H1 (cell line): ENCODE measurements at regions not wholly inside any gene's neighbourhood (a gene's known extent, or its start where the extent isn't known, plus 50 kb on each side); places are given as distances from the start of the nearest gene placed in this dataset.

Experiments used
- TF ChIP-seq, protein P1 (sequence below): fragments of 300-600 bp; sonication (generic); IDR thresholded peaks from 2 replicates; pipeline ENCODE4 v1.7.1; 2012; ENCODE audit warnings: low read length, moderate library complexity, mild to moderate bottlenecking, inconsistent platforms; ENCODE audit not compliant: insufficient replicate concordance

DNA sequence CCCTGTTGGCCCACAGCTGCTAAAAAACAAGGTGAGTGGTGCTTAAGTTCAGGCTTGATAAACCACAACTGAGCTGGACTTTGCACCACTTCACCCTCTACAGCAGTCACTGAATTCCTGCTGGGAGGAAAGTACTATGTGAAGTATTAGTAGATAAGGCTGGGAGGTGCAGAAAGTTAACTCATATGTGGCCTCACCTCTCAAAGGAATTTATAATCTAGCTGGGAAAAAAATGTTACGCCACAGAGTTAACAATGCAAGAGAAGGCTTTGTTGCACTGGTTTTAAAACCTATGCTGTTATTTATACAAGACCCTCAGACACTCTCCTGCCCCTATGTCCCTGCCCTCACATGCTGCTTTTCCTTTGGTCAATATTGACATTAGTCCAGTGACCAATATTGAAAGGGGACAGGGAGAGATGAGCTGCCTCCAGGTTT is 60.9 kb downstream of the LIG4 start (continued):
- TF ChIP-seq, protein P1, sequence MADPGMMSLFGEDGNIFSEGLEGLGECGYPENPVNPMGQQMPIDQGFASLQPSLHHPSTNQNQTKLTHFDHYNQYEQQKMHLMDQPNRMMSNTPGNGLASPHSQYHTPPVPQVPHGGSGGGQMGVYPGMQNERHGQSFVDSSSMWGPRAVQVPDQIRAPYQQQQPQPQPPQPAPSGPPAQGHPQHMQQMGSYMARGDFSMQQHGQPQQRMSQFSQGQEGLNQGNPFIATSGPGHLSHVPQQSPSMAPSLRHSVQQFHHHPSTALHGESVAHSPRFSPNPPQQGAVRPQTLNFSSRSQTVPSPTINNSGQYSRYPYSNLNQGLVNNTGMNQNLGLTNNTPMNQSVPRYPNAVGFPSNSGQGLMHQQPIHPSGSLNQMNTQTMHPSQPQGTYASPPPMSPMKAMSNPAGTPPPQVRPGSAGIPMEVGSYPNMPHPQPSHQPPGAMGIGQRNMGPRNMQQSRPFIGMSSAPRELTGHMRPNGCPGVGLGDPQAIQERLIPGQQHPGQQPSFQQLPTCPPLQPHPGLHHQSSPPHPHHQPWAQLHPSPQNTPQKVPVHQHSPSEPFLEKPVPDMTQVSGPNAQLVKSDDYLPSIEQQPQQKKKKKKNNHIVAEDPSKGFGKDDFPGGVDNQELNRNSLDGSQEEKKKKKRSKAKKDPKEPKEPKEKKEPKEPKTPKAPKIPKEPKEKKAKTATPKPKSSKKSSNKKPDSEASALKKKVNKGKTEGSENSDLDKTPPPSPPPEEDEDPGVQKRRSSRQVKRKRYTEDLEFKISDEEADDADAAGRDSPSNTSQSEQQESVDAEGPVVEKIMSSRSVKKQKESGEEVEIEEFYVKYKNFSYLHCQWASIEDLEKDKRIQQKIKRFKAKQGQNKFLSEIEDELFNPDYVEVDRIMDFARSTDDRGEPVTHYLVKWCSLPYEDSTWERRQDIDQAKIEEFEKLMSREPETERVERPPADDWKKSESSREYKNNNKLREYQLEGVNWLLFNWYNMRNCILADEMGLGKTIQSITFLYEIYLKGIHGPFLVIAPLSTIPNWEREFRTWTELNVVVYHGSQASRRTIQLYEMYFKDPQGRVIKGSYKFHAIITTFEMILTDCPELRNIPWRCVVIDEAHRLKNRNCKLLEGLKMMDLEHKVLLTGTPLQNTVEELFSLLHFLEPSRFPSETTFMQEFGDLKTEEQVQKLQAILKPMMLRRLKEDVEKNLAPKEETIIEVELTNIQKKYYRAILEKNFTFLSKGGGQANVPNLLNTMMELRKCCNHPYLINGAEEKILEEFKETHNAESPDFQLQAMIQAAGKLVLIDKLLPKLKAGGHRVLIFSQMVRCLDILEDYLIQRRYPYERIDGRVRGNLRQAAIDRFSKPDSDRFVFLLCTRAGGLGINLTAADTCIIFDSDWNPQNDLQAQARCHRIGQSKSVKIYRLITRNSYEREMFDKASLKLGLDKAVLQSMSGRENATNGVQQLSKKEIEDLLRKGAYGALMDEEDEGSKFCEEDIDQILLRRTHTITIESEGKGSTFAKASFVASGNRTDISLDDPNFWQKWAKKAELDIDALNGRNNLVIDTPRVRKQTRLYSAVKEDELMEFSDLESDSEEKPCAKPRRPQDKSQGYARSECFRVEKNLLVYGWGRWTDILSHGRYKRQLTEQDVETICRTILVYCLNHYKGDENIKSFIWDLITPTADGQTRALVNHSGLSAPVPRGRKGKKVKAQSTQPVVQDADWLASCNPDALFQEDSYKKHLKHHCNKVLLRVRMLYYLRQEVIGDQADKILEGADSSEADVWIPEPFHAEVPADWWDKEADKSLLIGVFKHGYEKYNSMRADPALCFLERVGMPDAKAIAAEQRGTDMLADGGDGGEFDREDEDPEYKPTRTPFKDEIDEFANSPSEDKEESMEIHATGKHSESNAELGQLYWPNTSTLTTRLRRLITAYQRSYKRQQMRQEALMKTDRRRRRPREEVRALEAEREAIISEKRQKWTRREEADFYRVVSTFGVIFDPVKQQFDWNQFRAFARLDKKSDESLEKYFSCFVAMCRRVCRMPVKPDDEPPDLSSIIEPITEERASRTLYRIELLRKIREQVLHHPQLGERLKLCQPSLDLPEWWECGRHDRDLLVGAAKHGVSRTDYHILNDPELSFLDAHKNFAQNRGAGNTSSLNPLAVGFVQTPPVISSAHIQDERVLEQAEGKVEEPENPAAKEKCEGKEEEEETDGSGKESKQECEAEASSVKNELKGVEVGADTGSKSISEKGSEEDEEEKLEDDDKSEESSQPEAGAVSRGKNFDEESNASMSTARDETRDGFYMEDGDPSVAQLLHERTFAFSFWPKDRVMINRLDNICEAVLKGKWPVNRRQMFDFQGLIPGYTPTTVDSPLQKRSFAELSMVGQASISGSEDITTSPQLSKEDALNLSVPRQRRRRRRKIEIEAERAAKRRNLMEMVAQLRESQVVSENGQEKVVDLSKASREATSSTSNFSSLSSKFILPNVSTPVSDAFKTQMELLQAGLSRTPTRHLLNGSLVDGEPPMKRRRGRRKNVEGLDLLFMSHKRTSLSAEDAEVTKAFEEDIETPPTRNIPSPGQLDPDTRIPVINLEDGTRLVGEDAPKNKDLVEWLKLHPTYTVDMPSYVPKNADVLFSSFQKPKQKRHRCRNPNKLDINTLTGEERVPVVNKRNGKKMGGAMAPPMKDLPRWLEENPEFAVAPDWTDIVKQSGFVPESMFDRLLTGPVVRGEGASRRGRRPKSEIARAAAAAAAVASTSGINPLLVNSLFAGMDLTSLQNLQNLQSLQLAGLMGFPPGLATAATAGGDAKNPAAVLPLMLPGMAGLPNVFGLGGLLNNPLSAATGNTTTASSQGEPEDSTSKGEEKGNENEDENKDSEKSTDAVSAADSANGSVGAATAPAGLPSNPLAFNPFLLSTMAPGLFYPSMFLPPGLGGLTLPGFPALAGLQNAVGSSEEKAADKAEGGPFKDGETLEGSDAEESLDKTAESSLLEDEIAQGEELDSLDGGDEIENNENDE, result no peak
- TF ChIP-seq, all 59 proteins: peak for 0
